Peyer's patch (tissue), 4 donors: ENCODE measurements at regions not wholly inside any gene's neighbourhood (a gene's known extent, or its start where the extent isn't known, plus 50 kb on each side); places are given as distances from the start of the nearest gene placed in this dataset.

Experiments
- CTCF ChIP-seq, 6 experiments: fragments of 450-650 bp in 4 of 6; fragments of 200-600 bp in 2 of 6; sonication (generic) in 1 of 6; IDR thresholded peaks; one replicate each; pipeline ENCODE4 v1.5.1; 2017 to 2019; ENCODE audit warnings: antibody characterized with exemption in 6 of 6, mild to moderate bottlenecking in 3 of 6, moderate library complexity in 1 of 6
- POLR2A ChIP-seq, 2 donors: fragments of 450-650 bp; IDR thresholded peaks; one replicate each; pipeline ENCODE4 v1.5.1; 2017; ENCODE audit warnings: antibody characterized with exemption in 2 of 2, mild to moderate bottlenecking in 2 of 2, moderate library complexity in 2 of 2

DNA sequence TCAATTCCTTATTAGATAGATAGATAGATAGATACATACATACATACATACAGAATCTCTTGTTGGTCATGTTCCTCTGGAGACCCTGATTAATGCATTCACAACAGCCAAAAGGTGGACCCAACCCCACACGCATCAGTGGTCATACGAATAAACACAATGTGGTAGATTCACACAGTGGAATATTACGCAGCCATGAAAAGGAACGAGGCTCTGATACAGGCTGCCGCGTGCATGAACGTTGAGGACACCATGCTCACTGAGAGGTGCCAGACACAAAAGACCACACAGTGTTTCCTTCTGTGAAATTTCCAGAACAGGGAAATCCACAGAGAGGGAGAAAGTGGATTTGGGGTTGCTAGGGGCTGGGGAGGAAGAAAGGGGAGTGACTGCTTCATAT lies 136.7 kb downstream of the CRLF2 start:
- no peak for TF ChIP-seq CTCF (IDR thresholded peaks at IDR 0.05)
- TF ChIP-seq POLR2A (IDR thresholded peaks at IDR 0.05) = no peak
